HG02588 (cell line): ENCODE measurements at regions not wholly inside any gene's neighbourhood (a gene's known extent, or its start where the extent isn't known, plus 50 kb on each side); places are given as distances from the start of the nearest gene placed in this dataset.
"Not testable (repeated sequence)": the region's sequence is repeated elsewhere in the genome, so short reads cannot be mapped to it uniquely, and the experiment has no call there.

Source experiments
- ATAC-seq: cut with Tn5 transposase; IDR thresholded peaks from one replicate; pipeline ENCODE4 v1.9.1; 2021; ENCODE audit warnings: mild to moderate bottlenecking, moderate library complexity; ENCODE audit not compliant: unreplicated experiment

DNA sequence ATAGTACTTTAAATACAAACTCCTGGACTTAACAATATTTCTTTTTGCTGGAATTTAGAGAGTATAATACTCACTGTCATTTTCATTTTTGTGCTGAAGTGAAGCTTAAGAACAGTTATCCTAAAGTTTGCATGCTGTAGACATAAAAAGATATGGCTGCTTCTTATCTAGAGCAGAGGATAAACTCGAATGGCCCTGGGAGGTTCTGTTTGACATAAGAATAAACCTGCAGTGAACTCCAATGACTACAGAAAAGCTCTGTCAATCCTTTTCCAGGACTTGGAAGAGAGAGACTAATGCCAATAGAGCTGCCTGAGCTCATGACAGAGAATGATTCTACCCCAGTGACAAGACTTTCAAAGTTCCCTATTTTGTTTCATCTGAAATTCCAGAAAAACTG, 1017.8 kb upstream of the MIR17HG start:
- no peak for ATAC-seq

DNA sequence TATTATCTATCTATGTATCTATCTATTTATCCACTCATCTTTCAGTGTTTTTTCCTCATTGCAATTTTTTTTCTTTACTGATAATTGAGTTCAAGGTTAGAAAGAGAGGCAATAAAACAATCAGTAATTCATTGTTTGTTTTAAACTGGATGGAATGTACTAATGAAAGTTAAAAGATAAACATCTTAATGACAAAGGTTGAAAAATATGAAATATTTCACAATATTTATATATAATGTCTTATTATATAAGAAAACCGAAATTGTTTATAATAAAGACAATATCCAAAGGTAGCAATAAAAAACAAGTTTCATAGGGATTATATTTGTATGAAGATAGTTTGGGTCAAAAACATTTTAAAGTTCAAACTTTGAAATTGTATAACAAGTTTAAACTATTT, 1015.5 kb upstream of the MIR17HG start:
- no peak for ATAC-seq

DNA sequence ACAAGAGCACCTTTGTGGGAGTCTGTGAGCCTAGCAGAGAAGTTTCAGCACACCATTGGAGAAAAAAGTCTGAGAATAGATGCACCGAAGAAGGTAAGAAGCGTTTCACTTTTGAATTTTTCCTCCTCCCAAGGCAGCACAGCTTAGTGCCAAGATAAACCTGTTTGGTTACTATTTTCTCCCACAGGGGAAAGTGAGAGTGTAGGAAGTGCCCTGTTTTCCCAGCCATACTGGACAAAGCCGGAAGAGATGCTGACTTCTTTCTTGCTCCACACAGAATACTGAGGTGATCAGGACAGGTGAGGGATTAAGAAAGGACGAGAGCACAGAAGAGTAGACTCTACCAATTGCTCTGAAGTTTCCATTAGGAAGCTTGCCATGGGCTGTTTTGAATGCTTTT, 1011.0 kb upstream of the MIR17HG start:
- no peak for ATAC-seq

DNA sequence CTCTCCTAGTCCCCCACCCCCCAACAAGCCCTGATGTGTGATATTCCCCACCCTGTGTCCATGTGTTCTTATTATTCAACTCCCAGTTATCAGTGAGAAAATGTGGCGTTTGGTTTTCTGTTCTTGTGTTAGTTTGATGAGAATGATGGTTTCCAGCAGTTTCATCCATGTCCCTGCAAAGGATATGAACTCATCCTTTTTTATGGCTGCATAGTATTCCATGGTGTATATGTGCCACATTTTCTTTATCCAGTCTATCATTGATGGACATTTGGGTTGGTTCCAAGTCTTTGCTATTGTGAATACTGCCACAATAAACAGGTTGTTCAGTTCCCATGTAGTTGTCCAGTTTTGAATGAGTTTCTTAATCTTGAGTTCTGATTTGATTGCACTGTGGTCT, 1006.1 kb upstream of the MIR17HG start:
- not testable (repeated sequence) for ATAC-seq

DNA sequence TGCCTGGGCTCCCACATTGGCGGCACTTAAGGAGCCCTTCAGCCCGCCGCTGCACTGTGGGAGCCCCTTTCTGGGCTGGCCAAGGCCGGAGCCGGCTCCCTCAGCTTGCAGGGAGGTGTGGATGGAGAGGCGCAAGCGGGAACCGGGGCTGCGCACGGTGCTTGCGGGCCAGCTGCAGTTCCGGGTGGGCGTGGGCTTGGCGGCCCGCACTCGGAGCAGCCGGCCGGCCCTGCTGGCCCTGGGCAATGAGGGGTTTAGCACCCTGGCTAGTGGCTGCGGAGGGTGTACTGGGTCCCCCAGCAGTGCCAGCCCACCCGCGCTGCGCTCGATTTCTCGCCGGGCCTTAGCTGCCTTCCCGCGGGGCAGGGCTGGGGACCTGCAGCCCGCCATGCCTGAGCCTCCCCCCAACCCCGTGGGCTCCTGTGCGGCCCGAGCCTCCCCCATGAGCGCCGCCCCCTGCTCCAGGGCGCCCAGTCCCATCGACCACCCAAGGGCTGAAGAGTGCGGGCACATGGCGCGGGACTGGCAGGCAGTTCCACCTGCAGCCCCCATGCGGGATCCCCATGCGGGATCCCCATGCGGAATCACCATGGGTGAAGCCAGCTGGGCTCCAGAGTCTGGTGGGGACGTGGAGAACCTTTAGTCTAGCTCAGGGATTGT, 998.9 kb upstream of the MIR17HG start:
- not testable (repeated sequence) for ATAC-seq

DNA sequence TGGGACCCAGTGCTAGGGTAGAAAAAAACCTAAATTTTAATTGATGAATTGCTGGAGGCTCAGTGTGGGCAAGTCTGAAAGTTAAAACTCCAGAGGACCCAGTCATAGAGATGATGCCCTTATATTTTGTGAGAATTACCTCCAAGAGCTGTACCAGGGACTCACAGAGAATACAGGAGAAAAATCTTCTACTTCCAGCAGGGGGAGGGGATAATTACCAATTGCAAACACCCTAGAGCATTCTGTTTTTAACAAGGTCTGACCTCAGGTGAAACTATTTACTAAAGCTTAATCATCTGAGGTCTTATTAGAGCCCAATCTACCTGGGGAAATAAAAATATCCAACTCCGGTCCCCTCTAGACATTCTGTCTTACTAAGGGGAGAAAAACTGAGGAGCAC, 994.7 kb upstream of the MIR17HG start:
- no peak for ATAC-seq

DNA sequence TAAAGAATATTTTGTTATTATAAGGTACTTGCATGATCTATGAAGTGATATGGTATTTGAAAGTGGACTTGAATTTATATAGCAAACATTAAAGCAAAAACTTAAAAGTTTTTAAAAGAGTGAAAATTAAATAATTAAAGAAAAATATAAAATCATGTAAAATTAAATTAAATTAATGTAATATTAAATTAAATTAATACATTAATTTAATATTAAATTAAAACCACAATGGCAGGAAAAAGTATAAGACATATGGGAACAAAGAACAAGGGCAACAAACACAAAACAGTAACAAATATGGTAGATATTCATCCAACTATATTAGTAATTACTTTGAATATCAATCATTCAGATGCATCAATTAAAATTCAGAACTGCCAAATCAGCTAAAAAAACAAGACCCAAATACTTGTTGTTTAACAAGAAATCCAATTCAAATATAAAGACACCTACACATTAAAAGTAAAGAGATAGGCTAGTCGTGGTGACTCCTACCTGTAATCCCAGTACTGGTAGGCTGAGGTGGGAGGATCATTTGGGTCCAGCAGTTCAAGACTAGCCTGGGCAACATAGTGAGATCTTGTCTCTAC, 992.2 kb upstream of the MIR17HG start:
- ATAC-seq = no peak

DNA sequence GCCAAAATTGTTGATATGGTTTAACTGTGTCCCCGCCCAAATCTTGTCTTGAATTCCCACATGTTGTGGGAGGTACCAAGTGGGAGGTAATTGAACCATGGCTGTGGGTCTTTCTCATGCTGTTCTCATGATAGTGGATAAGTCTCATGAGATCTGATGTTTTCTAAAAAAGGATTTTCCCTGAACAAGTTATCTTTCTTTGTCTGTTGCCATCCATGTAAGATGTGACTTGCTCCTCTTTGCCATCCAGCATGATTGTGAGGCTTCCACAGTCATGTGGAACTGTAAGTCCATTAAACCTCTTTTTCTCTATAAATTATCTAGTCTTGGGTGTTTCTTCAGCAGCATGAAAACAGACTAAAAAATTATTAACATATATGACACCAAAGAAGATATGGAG, 986.7 kb upstream of the MIR17HG start:
- no peak for ATAC-seq

DNA sequence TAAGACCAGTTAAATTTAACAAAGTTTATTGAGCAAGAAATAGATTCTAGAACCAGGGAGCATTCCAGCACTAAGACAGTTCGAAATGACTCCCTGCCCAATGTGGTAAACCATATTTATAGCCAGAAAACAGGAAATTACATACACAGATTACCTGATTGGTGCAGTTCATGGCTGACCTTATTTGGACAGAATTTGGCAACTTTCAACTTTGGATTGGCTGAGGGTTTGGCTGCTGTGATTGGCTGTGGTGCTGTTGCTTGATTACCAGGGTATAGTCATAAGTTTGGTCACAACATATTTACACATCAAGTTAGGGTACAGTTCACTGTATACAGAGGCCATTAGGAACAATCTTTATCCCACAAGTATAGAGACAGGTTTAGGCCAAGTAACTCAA, 984.8 kb upstream of the MIR17HG start:
- no peak for ATAC-seq

DNA sequence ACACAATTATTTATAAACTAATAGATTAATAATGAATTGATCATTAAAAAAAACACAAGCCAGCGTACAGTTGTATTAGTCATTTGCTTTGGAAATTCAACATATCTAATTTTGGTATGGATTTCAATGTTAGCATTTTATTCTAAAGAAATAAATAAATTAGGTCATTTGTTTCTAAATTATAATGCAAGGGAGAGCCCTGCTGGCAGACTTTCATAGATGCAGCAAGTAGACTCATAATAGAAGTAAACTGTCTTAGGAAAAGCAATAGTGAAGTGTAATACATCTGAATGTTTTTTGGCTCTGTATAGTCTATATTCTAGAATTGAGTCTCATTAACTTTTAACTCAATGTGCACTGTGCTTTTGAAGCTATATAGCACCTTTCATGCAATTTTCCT, 982.4 kb upstream of the MIR17HG start:
- no peak for ATAC-seq

DNA sequence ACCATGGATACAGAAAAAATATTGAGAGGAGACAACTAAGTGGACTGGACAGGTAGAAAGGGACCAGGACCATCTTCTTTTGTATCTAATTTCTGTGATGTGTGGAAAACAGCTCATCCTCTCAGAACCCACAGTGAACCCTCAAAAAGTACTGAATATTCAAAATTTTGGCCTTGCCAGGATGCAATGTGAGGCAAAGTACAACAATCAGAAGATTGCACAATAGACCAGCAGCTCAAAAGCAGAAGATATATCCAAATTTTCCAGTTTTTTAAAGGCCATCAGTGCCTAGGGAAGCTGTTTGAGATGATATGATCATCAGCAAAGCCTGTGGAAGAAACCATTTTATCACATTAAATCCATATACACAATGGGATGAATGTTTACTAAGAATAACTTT, 973.3 kb upstream of the MIR17HG start:
- no peak for ATAC-seq

DNA sequence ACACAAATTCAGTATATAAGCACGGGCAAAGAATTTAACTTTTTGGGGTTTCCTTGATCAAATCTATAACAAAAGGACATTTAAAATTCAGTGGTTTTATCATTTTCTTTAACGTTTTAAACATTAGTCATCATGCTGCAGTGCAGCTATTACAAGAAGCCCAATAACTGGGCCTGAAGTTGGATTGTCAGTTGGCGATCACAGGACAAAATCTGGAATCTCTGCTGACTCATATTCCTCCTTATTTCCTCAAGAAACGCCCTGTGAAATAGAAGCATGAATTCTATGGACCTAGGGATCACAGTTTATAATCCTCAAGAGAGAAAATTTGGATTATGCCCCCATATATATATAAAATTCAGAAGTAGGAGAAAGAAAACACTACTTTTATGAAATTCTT, 971.6 kb upstream of the MIR17HG start:
- ATAC-seq = no peak

DNA sequence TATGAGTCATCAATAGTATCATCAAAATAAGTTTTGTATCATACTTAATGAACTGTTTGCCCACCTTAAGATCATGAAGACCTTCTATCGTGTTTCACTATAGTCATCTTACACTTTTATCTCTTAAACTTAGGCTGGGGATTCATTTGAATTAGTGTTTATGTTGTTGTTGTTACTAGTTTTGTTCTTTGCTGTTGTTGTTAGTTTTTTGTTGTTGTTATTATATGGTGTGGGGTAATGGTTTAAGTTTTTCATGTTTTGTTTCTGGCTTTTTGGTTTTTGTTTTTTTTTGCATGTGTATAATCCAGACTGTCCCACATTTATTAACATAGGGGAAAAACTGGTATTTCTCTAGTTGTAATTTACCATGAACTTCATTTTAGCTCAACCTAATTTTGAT, 965.1 kb upstream of the MIR17HG start:
- no peak for ATAC-seq

DNA sequence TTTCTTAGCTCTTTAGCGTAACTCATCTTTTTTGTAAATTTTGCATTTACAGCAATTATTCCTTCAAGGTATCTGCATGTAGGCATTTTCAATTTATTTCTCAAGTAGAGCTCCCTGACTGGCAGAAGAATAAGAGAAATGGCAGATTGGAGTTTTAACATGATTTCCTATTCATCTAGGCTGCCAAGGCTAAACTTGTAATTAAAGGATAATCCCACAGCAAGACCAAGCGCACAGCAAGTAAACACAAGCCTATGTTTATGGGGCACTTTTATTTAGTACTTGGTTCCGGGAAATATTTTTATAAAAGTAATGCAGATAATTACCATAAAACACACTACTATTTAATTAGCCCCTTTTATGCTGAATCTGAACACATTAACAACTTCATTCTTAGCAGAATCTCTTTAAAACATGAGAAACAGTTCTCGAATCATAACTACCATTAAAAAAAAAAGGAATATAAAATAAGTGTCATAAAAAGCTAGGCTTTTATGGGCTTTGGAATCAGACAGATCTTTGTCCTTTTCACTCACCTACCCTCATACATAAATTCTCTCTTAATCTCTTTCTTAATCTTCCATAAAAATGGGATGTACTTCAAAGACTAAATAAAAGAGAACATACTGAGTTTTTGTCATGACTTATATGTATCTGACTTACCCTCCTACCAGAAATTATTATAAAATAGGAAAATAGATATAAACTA, 961.6 kb upstream of the MIR17HG start:
- ATAC-seq = no peak

DNA sequence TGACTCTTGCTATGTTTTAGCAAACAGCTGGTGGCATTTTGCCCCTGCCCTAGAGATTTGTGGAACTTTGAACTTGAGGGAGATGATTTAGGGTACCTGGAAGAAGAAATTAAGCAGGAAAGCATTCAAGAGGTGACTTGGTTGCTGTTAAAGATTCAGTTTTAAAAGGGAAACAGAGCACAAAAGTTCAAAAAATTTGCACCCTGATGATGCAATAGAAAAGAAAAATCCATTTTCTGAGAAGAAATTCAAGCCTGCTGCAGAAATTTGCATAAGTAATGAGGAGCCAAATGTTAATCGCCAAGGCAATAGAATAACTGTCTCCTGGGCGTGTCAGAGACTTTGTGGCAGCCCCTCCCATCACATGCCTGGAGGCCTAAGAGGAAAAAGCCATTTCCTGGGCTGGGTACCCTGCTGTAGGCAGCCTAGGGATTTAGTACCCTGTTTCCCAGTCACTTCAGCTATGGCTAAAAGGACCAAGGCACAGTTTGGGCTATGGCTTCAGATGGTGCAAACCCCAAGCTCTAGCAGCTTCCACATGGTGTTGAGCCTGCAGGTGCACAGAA, 958.5 kb upstream of the MIR17HG start:
- ATAC-seq = no peak

DNA sequence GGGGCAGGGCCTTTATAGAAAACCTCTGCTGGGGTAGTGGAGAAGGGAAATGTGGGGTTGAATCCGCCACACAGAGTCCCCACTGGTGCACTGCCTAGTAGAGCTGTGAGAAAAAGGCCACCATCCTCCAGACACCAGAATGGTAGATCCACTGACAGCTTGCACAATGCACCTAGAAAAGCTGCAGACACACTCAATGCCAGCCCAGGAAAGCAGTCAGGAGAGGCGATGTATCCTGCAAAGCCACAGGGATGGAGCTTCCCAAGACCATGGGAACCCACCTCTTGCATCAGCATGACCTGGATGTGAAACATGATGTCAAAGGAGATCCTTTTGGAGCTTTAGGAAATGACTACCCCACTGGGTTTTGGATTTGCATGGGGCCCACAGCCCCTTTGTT, 958.0 kb upstream of the MIR17HG start:
- ATAC-seq = no peak

DNA sequence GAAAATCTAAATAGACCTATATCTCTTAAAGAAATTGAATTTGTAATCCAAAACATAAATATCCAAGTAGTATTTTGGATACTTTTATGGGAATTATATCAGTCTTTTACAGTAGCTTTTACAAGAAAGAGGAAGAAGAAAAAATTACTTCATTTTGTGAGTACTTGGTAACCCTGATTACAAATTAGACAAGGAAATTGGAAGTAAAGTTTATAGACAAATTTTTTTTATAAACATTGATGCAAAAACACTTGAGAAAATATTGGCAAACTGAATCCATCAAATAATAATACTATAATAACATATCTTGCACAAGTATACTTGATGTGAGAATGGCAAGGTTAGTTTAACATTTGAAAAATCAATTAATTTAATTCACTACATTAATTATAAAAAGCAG, 954.1 kb upstream of the MIR17HG start:
- ATAC-seq = no peak

DNA sequence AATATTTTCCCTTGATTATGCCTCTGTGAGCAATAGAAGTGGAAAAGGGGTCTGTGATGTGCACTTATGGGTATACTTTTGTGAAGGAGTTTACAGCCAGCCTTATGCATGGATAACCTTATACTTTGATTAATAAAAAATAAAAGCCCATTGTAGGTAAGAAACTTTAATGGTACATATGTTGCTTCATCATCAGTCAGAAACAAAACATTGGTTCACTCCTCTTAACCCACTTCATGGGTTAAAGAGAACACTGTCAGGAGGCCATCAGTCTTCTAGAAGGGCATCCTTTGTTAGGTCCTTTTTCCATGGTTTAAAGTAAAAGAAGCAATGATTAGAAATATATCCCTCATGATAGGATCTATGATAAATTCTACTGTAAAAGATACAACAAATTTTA, 952.1 kb upstream of the MIR17HG start:
- no peak for ATAC-seq

DNA sequence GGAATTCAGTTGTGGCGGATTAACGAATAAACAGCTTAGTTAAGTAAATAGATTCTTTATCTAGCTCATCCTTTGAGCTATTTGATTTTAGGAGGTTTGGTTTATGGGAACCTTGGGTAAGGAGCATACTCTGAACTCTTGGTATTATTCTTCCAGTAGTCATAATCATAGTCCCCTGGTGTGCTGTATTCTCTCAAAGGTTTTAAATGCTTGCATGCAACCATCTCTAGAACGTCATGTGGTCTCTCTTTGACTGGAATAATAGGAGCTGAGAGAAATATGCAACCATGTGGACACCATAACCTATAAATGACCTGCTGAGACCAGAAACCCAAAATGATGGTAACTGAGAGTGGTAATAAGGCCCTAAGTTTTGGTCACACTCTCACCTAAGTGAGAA, 951.6 kb upstream of the MIR17HG start:
- no peak for ATAC-seq

DNA sequence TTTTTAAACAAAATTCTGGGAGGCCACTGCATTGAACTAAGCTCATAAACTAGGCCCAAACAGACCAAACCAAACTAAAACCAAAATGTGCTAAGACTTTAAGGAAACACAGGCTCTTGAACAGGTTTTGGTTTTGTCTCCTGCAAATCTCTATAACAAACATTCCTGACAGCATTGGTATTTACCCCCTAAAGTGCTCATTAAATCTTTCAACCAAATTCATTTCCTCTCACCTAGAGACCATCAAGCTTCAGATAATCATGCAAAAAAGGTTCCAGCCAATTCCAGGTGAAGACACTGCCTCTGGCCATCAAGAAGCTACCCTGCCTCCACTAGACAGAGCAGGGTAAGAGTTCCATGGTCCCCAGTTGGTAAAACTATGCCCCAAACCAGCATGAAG, 951.2 kb upstream of the MIR17HG start:
- no peak for ATAC-seq

DNA sequence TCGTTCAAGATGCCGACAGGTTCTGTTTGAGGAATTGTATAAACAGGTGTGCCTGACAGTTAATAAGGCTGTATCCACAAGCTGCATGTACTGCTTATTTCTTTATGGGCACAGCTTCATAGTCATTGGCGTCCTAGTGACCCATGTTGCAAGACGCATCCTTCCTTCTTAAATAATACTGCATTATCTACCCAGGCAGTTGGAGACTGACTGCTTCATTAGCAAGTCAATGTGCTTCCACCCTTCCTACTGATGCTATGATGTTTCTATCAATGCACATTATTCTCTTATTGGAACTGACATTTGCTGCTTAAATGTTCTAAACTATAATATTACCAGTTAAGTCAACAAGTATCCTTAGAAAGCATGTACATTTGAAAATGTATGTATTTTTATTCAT, 950.0 kb upstream of the MIR17HG start:
- no peak for ATAC-seq

DNA sequence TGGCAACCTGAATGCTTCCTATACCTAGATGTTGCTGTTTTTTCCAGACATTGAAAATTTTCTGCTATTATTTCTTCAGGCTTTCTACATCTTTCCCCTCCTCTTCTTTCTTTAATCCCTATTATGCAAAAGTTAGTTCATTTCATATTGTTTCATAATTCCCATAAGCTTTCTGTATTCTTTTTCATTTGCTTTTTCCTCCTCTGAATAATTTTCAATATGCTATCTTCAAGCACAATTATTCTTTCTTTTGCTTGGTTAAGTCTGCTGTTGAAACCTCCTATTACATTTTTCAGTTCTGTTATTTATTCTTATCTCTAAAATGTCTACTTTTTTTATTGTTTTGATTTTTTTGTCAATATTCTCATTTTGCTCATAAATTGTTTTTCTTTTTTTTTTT, 947.1 kb upstream of the MIR17HG start:
- ATAC-seq = no peak
